ENCODE measurements at regions not wholly inside any gene's neighbourhood (a gene's known extent, or its start where the extent isn't known, plus 50 kb on each side); places are given as distances from the start of the nearest gene placed in this dataset.
A peak's percentile ranks its signal among the peaks of the same experiment; 100 is the strongest.

DNA sequence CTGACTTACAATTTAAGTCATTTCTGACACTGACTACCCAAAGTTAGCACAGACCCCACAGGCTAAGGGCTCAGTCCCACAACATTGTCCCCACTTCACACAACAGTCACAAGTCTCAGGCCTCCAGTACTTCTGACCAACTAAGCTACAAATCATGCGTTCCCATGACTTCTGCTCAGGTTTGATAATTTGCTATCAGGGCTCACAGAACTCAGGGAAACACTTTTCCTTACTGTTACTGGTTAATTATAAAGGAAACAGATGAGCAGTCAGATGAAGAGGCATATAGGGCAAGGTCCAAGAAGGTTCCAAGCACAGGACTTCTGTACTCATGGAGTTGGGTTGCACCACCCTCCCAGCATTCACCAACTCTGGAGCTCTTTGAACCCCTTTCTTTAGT, 151.2 kb upstream of the TNR start:
- DNase-seq, result no peak

DNA sequence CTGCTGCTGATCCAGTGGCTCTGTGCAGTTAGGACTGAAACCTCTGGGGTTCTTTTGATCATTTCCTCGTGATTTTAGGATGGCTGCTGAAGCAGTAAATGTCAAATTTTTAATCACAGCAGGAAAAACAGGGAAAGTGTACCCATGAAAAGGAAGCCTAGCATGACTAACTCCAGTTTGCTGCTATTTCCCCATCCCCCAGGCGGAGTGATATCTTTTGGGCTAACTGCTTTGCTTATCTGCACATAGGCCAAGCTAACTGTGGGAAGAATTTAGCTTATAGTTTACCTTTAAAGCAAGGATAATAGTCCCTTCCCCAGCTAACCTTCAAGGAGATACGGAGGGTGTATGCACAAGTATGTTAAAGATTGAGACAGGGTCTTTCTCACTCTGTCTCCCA, 149.8 kb upstream of the TNR start:
- no peak for DNase-seq

DNA sequence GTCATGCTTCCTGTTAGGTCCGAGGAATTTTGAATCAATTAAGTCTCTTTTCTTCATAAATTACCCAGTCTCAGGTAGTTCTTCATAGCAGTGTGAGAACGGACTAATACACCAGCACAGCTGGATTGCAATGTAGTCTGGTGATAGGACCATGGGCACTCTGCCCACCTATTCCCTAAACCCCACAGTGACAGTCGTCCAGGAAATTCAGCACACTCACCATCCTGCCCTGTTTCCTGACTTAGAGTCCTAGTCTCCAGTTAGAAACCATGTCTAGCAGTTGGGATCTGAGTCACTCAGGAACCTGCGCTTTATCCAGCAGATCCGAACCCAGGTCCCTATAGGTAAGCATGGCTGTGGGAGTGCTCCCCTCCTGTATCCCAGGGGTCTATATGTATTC, 149.3 kb upstream of the TNR start:
- no peak for DNase-seq

DNA sequence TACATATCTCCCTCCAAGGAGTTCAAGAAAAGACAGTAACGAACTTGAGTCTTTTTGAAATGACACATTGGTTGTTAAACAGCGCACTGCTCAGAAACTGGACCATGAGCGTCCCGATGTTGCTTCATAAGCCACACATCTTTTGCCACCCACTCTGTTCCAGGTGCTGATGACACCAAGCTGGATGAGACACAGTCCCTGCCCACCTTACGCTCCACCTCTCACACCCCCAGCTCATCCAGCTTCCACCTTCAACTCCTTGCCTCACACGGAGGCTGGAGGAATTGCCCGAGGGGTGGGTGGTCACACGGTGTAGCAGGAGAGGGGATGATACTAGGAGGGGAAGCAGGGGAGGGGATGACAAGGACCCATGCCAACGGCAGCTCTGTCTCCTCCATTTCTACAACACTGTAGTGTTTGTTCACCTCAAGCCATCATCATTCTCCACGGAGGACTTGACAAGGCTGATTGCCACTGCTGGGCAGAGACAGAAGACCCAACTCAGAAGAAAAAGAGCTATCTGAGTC, 148.5 kb upstream of the TNR start:
- no peak for DNase-seq

DNA sequence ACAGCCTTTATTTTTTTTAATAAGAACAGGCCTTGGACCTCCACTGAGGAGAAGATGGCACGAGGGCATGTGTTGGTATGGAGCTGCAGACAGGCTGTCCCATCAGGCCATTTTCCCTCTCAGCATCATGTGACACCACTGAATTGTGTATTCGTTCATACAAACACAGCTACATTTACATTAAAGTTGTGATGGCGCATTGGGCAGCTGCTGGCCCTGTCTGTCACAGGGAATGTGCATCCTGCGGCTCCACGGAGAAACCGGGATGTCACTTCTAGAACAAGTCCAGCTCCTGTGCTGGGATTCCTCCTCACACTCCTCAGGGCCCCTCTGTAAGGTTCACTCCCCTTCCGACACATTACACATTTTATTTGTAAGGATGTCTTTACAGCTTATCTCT, 147.6 kb upstream of the TNR start:
- no peak for DNase-seq

DNA sequence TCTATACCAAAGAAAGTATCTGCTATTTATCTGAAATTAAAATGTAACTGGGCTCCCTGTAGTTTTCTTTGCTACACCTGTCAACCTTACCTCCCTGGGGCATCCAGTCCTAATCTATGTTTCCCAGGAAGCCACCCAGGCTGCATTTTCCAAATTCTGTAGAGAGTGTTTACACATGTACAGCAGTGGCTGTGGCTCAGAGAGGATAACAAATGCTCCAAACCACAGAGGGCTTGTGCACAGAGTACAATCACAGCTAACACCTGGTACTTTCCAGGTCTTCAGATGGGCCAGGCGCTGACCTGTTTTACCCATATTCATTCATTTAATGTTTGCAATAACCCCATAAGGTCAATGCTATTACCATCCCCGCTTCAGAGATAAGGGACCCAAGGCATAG, 146.5 kb upstream of the TNR start:
- DNase-seq, result no peak

DNA sequence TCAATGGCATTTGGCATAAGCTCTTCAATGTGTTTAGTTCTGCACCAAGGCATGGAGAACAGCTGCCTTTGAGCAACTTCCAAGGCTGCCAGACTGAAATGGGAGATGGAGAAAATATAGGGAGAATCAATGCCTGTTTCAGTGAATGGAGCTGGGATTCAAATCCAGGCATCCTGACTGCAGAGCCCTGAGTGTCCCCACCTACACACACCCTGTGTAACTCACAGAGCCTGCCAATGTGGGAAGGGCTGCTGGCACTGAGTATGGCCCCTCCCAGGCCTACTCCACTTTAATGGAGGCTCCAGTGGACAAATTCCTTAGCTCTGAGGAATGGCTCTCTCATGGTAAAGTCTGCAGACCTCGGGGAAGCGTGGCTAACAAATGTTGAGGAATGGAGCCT, 145.6 kb upstream of the TNR start:
- no peak for DNase-seq

DNA sequence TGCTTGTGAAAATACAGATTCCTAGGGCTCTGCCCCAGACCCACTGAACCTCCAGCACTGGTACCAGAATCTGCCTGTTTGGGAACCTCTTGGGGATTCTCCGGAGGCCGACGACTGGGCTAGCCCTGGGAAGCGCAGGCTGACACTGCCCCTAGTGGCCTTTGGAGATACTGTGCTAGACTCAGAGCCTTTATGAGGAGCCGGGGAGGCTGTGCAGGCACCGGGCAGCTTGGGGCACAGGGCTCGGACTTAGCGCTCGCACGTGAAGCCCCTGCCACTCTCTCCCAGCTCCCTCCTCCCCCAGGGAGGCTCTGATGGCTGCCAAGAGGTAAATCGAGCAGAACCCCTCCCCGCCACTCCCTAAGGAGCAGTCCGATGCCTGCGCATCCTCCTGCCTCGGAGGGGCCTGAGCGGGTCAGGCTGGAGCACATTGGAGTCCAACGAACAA, 144.6 kb upstream of the TNR start:
- DNase-seq, result peak; percentile 6

DNA sequence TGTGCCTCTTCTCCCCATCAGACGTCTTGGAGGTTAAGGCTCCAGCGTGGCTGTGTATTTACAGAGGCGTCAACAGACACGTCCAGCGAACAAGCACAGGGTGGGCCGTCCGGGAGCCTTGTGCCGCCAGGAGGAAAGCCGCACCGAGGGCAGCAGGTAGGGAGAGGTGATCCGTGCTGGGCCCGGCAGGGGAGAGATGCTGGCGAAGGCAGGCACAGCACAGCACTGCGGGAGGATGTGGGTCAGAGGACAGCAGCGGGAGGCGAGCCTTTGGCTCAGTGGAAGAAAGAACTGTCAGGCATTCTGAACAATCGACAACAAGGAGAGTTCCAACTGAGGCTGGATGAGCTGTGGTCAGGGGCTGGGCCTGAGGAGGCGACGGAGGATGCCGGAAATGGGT, 144.1 kb upstream of the TNR start:
- no peak for DNase-seq

DNA sequence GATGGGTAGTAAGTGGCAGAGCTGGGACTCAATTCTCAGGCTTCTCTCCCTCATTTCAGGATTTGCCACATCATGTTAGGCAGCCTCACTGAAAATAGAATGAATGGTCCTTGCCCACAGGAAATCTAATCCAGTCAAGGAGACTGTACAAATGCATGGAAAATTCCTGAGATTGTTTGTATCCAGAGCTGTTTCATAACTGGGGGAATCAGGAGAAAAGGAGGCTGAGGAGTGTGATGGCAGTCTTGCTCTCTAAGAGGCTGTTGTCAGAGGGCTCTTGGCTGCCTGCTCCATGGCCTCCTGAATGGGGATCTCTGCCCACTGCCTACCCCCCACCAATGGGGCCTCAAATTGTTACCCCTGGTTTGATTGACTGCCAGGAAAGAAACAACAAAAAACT, 141.9 kb upstream of the TNR start:
- no peak for DNase-seq

DNA sequence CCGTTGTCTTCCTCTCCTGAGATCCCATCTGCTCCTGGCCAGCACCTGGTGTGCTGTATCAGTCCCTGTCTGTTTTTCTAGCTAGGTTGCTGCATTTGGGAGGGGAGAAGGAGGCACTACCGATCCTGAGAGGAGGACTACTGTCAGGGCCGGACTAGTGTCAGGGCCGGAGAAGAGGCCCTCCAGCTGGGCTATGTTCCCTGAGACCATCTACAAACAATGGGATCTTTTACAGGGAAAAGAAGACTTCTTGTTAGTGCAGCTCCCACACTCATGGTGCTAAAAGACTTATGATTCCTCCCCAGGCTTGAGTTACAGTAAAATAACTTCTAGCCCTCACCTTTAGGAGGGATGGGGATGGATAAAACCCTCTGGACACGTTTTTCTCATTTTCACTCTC, 141.0 kb upstream of the TNR start:
- no peak for DNase-seq

DNA sequence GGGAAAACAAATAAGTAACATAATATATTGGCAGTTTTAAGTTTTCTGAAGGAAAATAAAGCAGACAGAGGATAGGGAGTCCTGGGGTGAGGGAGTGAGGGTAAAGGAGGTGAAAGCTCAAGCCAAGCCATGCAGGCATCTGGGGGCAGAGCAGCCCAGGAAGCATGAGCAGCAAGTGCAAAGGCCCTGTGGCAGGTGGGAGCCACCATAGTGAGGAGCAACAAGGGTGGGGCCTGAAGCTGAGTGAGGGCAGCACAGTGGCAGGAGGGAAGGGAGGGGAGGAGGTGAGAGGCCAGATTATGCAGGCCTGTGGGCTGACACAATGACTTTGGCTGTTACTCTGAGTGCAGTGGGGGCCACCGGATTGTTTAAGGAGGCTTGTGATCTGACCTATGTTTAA, 138.8 kb upstream of the TNR start:
- no peak for DNase-seq

DNA sequence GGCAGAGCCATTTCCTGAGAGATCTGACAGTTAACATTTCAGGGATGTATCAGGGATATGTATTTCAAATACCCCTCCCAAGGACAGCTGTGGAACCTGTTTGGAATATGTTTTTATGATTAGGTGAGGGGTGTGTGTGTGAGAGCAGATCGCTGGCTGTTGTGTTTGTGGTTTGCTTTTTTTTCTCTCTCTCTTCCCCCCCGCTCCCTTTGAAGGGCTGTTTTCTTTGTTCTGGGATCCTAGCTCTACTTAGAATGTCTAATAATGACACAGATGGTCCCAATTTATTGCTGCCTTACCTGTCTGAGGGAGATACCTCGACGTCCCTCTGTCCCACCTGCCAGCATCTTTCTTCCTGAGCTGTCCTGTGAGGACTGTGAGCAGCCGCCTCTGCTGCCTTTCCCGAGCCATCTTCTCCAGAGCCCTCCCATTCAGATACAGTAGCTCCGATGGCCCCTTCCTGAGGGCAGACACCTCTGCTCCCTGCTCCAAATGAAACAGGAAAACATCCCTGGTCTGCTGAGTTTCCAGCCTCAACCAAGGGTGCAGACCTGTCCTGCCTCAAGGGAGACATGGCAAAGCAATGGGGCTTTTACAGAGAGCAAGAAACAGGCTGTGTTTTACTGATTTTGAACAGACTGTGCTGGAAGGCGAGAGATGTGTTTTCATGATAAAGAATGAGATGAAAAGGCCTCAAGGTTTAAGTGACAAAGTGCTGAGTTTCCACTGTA, 138.0 kb upstream of the TNR start:
- DNase-seq, result no peak

DNA sequence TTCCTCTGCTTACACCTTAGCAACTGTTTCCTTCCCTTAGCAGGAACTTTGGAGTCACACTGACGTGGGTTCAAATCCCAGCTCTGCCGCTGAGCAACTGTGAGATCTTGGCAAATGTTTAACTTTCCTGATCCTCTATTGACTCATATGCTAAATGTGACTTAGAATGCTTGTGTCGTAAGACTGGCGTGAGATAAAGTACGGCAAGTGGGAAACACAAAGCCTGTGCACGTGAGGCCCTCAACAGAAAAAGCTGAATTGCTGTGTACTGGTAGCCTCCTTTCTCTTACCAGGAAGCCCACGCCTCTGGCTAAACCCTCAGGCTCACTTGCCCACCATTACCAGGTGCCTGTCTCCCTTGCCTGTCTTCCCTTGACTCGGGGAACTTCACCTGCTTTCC, 135.4 kb upstream of the TNR start:
- no peak for DNase-seq

DNA sequence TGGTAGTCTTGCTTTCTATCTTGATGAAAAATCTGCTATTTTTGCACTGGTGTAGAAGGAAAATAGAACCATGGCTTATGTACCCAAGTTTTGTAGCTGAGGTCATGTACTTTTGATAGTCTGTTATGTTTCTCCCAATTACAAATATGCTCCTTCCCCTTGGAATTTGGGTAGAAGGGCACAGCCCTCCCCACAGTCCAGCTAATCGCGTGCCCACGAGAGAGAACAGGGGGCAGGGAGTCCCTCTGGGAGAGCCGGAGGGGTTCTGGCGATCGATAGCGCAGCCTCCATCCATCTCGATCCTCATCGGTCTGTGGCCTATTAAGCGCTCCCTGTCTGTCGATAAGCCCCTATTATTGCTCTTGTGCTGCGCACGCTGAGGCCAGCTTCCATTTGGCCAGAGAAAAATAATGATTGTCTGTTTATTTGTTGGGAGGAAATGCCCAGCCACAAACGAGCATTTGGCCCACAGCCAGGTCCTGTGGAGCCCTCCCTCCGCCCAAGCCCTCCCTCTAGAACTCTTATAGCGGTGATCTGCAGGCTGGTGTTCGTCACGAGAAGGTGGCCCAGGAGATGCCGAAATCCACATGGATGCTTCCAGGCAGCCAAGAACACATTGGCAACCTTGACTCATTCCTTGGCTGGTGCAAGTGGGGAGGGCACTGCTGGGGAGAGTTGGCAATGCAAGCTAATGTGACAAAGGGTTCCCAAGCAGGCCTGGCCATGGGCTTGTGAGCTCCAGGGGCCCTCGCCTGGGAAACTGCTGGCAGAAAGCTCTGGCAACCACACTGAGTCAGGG, 134.7 kb upstream of the TNR start:
- DNase-seq, result no peak

DNA sequence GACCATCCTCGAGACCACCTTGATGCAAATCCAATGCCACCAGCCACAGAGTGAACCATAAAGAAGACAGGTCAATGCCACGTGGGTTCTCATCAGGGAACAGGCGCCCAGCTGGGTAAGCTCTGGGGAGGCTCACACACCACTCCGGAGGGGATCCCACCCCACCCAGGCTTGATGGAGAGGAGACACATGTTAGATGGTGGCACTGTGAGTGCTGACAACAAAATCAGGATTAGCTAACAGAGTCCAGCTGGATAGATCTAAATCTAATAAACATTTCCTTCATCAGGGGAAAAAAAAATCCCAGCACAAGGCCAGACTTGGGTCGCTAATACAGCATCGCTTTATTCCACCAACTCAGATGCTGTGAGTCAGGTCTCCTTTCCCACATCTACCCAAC, 132.2 kb upstream of the TNR start:
- DNase-seq, result no peak

DNA sequence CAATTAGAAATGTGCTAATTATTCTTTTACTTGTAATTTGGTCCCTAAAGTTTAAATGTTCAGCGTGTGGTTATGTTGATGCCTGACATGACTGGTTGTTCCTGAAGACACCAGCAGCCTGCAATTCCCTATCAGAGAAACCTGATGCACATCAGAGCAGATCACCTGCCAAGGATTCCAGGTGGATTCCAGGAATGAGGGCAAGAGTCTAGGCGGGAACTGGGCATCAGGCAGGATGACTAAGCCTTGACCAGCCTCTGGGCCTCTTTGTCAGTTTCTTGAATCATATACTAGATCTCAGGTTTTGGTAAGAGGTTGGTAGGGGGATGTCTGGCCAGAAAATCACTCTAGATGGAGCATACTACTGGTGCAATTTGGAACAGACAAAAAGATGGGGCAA, 130.7 kb upstream of the TNR start:
- no peak for DNase-seq

DNA sequence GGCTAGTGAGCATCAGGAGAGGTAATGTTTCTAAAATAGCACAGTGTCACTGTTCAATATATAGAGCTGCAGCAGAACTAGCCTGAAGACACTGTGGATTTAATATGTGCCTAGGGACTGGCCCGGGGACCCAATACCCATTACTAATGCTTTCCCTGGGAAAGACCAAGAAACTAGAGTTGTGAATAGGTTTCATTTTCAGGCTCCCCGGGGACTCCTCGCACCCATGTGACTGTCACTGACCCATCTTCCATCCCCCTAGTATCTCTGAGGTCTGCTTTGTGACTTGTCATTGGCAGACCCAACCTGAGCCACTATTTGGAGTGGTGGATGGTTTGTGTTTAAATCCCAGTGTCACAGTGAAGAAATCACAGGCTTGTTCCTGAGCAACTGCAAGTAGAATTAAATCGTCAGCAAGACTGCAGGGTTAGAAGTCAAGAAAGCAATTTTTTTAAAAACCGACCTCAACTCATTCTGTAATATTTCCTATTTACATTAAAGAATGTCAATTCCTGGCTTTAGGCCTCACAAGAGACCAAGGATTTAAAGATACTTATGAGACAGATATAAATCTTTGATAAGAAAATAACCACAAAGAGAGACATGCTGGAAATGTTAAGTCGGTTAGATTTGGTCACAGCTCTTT, 130.0 kb upstream of the TNR start:
- no peak for DNase-seq

DNA sequence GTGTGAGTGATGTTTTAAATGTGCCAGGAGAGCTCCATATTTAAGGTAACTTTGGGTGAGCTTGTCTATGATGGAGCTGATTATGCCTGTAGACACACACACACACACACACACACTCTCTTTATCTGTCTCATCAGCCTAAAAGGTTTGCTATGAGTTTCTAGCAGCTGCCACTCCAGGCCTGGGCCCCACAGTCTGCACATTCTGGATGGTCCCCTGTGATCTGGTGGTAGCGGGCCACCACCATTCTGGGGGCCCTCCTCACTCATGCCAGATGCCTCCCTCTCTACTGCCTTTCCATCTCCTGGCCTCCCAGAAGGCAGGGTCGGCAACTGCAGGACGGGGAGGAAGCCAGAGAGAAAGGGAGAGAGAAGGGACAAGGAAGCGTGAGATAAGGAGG, 129.2 kb upstream of the TNR start:
- no peak for DNase-seq

DNA sequence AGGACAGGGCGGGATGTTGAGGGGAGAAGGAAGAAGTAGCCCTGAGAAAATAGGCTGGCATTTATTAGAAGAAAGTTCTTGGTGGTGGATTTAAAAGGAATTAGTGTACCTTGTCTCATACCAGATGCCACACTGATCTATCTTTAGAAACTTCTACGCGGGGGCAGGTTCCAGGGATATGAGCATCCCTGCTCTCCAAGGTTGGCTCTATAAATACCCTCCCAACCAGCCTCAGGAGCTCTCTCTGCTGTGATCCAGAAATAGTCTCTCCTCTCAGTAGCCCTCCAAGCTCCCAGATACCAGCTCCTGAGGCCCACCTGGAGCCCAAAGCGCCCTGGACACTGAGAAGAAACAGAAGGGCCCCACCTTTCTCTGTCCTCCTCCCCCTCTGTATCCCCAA, 128.3 kb upstream of the TNR start:
- no peak for DNase-seq

DNA sequence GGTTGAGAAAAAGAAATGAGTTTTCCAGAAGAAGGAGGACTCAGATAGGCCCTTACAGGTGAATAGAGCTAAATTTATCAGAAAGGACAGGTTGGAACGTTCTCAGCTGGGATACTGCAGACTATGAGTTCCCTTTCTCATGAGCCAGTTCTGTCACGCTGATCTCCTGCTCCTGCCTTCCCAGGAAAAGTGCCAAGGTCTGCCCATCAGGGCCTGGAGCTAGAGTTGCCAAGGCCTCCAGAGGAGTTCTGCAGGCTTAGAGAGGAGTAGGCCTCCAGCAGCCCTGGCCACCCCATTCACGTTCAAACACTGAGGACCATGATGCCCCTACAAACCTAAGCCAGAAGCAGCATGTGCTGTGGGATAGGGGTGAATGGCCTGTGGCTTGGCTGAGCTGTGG, 126.8 kb upstream of the TNR start:
- DNase-seq, result no peak

DNA sequence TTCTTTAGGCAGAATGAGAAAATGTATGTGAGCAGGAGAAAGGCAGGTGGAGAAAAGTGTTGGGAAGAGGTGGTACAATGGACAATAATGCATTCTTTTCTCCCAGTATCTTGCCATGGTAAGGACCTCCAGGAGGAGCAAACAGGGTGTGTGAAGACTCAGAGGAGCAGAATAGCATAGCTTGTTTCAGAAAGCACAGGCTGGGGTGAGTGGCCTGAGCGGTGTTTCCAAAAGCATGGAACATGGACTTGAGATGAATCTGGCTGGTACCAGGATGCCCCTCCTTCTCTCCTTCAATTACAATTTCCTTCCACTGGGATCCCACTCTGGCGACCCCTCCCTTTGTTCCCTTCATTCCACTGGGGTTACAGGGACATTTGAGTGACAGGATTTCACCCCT, 123.4 kb upstream of the TNR start:
- no peak for DNase-seq

DNA sequence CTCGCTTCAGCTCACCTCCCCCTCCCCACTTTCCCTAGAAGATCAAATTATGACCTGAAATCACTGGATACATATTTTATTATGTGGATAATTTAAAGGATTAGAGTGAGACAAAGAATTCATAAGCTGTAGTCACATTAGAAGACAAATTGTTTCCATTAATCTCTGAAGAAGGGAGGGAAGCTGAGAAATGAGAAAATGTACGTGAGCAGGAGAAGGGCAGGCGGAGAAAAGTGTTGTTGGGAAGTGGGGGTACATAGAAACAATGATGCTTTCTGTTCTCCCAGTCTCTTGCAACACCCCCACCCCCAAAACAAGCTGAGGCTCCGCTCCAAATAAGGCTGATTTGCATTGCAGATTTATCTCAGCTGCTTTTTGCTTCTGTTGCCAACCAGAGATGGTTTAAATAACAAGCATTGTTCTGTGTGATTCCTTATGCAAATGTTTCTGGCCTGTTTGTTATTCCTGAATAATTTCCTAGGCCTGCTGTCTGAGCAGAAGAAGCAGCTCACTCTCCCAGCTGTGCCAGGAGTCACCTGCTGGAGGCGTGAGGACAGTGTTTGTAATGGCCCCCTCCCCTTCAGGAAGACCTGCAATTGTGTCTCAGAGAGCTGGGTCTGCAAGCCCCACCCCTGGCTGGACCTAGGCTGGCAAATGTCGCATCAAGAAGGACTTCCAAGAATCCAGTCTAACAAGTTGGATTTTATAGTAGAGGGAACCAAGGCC, 121.8 kb upstream of the TNR start:
- no peak for DNase-seq
